PC-9 (cell line): ENCODE measurements at regions not wholly inside any gene's neighbourhood (a gene's known extent, or its start where the extent isn't known, plus 50 kb on each side); places are given as distances from the start of the nearest gene placed in this dataset.

Experiments
- CTCF ChIP-seq: fragments of 200-600 bp; sonication (generic); conservative IDR thresholded peaks from 2 replicates; pipeline ENCODE4 v1.6.1; 2017; ENCODE audit warnings: mixed run types, antibody characterized with exemption, mild to moderate bottlenecking, moderate library complexity
- EZH2 ChIP-seq: fragments of 200-600 bp; sonication (generic); IDR thresholded peaks from 2 replicates; pipeline ENCODE4 v1.8.0; 2017; ENCODE audit warnings: antibody characterized with exemption, low read depth

GRCh38 chr18:60663060-60663989 is 290.8 kb upstream of the MC4R start:
- TF ChIP-seq CTCF = no peak
- no peak for TF ChIP-seq EZH2
